ENCODE measurements at regions not wholly inside any gene's neighbourhood (a gene's known extent, or its start where the extent isn't known, plus 50 kb on each side); places are given as distances from the start of the nearest gene placed in this dataset.
"Not testable (repeated sequence)": the region's sequence is repeated elsewhere in the genome, so short reads cannot be mapped to it uniquely, and the experiment has no call there.

DNA sequence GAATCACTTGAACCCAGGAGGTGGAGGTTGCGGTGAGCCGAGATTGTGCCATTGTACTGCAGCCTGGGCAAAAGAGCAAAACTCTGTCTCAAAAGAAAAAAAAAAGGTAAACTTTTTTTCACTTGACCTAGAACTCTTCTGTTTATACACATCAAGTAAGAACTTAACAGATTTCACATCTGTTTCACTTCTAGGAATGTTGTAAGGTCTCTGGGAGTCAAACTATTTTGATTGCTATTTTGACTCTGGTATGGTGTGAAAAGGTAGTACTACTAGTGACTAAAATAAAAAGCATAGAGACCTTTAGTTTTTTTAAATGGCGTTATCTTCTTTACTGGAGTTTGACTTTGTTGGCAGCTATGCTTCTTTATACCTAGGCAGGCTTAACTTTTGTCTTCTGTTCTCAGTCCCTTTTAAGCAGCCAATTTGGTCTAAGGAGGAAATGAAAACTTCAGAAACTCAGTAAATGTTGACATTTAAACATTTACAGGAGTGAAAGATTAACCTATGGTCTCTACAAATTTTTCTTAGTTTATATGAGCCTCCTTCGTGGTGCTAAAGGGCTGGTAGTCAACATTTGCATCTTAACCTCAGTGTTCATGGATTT, 84.7 kb downstream of the METTL2B start:
- Histone ChIP-seq H3K27ac (peak overlapping the region in 2 of 4 donors; percentile 18 to 27), H3K4me1 (peaks cover 7 to 12% of the 10 kb centered on the region in 2 donors)
- intact Hi-C loops (cut with DNase I; ENCODE audit: low total_unique reads); H3K36me3 ChIP-seq; H3K9me3 ChIP-seq; H3K4me3 ChIP-seq; ATAC-seq; in situ Hi-C loops (cut with MboI; ENCODE audit: low sequenced_read_pairs in 4 of 4); H3K27me3 ChIP-seq; DNase-seq: not testable (repeated sequence)

DNA sequence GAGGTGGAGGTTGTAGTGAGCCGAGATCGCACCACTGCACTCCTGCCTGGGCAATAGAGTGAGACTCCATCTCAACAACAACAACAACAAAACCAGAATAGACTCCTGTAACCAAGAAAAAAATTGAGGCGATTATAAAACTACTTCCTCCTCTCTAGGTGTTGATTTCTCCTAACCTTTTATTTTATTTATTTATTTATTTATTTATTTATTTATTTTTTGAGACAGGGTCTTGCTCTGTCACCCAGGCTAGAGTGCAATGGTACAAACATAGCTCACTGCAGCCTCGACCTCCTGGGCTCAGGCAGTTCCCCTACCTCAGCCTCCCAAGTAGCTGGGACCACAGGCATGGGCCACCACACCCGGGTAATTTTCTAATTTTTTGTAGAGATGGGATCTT, 86.2 kb downstream of the METTL2B start:
- H3K27ac ChIP-seq; H3K27me3 ChIP-seq; H3K36me3 ChIP-seq; H3K4me3 ChIP-seq; DNase-seq; ATAC-seq; H3K9me3 ChIP-seq; intact Hi-C loops (cut with DNase I; ENCODE audit: low total_unique reads); in situ Hi-C loops (cut with MboI; ENCODE audit: low sequenced_read_pairs in 4 of 4): not testable (repeated sequence)
- H3K4me1 ChIP-seq: peaks cover 7 to 12% of the 10 kb centered on the region in 2 donors

DNA sequence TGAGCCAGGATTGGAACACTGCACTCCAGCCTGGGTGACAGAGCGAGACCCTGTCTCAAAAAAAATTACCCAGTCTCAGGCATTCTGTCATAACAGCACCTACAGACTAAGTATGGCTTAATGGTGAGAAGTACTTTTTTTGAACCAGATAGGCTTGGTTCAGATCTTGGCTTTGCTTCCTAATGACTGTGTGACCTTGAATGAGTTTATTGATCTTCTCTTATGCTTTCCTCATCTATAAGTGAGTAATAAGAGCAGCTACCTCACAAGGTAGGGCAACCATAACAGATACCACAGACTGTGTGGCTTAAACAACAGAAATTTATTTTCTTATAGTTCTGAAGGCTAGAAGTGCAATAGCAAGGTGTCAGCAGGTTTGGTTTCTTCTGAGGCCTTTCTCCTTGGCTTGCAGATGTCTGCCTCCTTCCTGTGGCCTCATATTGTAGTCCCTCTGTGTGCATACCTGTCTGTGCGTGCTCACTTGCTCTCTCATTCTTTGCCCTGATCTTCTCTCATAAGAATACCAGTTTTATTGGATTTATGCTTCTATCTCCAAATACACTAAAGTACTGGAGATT, 87.7 kb downstream of the METTL2B start:
- in situ Hi-C loops (cut with MboI; ENCODE audit: low sequenced_read_pairs in 4 of 4); DNase-seq; H3K27ac ChIP-seq; intact Hi-C loops (cut with DNase I; ENCODE audit: low total_unique reads); H3K36me3 ChIP-seq; ATAC-seq; H3K4me3 ChIP-seq; H3K27me3 ChIP-seq; H3K9me3 ChIP-seq: not testable (repeated sequence)
- peaks cover 7 to 12% of the 10 kb centered on the region in 2 donors for H3K4me1 ChIP-seq

DNA sequence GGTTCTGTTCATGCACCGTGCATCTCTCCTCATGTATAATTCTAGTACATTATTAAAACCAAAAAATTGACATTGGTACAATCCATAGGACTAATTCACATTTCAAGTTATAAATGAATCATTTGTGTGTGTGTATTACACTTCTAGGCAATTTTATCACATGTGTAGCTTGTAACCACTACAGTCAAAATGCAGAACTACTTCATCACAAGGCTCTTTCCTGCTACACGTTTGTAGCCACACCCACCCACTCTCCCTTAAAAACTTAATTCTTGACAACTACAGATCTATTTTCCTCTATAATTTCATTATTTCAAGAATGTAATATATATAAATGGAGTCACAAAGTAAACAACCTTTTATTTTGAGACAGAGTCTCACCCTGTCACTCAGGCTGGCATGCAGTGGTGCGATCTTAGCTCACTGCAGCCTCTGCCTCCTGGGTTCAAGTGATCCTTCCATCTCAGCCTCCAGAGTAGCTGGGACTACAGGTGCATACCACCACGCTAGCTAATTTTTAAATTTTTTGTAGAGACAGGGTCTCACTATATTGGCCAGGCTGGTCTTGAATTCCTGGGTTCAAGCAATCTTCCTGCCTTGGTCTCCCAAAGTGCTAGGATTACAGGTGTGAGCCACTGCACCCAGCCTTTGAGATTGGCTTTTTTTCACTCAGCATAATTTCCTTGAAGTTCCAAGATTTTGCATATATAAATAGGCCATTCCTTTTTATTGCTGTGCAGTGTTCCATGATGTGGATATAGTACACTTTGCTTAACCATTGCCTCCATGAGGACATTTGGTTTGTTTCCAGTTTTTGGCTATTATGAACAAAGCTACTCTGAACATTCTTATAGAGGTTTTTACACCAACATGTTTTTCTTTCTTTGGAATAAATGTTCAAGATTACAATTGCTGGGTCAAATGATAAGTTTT, 88.7 kb downstream of the METTL2B start:
- in situ Hi-C loops (cut with MboI; ENCODE audit: low sequenced_read_pairs in 4 of 4); H3K36me3 ChIP-seq; H3K27me3 ChIP-seq; ATAC-seq; H3K27ac ChIP-seq; intact Hi-C loops (cut with DNase I; ENCODE audit: low total_unique reads); H3K9me3 ChIP-seq; H3K4me1 ChIP-seq; H3K4me3 ChIP-seq; DNase-seq: not testable (repeated sequence)

DNA sequence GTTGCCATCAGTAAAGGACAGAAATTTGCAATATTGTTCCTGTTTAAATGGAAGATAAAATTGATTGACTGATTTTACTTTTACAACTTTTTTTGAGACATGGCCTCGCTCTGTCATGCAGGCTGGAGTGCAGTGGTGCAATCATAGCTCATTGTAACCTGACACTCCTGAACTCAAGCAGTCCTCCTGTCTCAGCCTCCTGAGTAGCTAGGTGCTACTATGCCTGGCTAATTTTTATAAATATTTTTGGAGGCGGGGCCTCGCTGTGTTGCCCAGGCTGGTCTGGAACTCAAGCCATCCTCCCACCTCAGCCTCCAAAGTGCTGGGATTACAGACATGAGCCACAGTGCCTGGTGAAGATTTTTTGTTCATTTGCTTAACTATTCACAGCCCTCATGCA, 96.8 kb upstream of the GARIN1A start:
- DNase-seq; H3K9me3 ChIP-seq; intact Hi-C loops (cut with DNase I; ENCODE audit: low total_unique reads); H3K27me3 ChIP-seq; ATAC-seq; H3K4me3 ChIP-seq; H3K27ac ChIP-seq; in situ Hi-C loops (cut with MboI; ENCODE audit: low sequenced_read_pairs in 4 of 4): not testable (repeated sequence)
- H3K36me3 ChIP-seq: peaks cover 0 to 11% of the 10 kb centered on the region in 2 donors
- H3K4me1 ChIP-seq: peaks cover 0 to 15% of the 10 kb centered on the region in 2 donors

DNA sequence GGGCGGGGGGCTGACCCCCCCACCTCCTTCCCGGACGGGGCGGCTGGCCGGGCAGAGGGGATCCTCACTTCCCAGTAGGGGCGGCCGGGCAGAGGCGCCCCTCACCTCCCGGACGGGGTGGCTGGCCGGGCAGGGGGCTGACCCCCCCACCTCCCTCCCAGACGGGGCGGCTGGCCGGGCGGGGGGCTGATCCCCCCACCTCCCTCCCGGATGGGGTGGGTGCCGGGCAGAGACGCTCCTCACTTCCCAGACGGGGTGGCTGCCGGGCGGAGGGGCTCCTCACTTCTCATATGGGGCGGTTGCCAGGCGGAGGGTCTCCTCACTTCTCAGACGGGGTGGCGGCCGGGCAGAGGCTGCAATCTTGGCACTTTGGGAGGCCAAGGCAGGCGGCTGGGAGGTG, 95.1 kb upstream of the GARIN1A start:
- ATAC-seq; H3K9me3 ChIP-seq; intact Hi-C loops (cut with DNase I; ENCODE audit: low total_unique reads); H3K4me1 ChIP-seq; in situ Hi-C loops (cut with MboI; ENCODE audit: low sequenced_read_pairs in 4 of 4); H3K27me3 ChIP-seq; DNase-seq; H3K27ac ChIP-seq; H3K4me3 ChIP-seq: not testable (repeated sequence)
- H3K36me3 ChIP-seq: peaks cover 0 to 15% of the 10 kb centered on the region in 2 donors

DNA sequence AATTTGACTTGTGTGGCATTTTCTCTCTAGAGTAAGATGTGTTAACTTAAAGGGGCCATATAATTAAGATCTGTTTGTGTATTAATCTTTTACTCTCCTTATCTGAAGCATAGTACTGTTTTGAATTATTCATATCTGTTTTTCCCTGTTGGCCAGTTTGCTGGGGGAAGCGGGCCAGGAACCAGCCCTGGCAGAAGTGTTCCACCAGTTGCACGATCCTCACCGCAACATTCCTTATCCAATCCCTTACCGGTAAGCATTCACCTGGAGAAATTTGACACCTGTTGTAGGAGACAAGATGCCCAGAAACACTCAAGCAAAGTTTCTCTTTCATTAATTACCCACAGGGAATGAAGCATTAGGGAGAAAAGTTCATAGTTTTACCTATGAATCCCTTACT, 92.2 kb upstream of the GARIN1A start:
- ATAC-seq; H3K4me1 ChIP-seq; H3K4me3 ChIP-seq; H3K9me3 ChIP-seq; in situ Hi-C loops (cut with MboI; ENCODE audit: low sequenced_read_pairs in 4 of 4); H3K27me3 ChIP-seq; H3K27ac ChIP-seq; intact Hi-C loops (cut with DNase I; ENCODE audit: low total_unique reads); DNase-seq: not testable (repeated sequence)
- peaks cover 0 to 15% of the 10 kb centered on the region in 2 donors for H3K36me3 ChIP-seq

DNA sequence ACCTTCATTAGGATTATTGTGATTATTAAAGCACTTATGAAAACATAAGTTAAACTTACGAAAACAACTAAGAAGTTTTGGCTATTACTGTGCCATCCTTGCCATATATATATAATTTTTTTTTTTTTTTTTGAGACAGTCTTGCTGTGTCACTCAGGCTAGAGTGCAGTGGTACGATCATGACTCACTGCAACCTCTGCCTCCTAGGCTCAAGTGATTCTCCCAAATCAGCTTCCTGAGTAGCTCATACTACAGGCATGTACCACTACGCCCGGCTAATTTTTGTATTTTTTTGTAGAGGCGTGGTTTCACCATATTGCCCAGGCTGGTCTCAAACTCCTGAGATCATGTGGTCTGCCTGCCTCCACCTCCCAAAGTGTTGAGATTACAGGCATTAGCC, 91.0 kb upstream of the GARIN1A start:
- H3K9me3 ChIP-seq; ATAC-seq; H3K4me3 ChIP-seq; intact Hi-C loops (cut with DNase I; ENCODE audit: low total_unique reads); in situ Hi-C loops (cut with MboI; ENCODE audit: low sequenced_read_pairs in 4 of 4); DNase-seq; H3K27me3 ChIP-seq; H3K4me1 ChIP-seq: not testable (repeated sequence)
- Histone ChIP-seq H3K36me3 (peaks cover 0 to 16% of the 10 kb centered on the region in 2 donors), H3K27ac (peak overlapping the region in 2 of 4 donors; percentile 25 to 34)

DNA sequence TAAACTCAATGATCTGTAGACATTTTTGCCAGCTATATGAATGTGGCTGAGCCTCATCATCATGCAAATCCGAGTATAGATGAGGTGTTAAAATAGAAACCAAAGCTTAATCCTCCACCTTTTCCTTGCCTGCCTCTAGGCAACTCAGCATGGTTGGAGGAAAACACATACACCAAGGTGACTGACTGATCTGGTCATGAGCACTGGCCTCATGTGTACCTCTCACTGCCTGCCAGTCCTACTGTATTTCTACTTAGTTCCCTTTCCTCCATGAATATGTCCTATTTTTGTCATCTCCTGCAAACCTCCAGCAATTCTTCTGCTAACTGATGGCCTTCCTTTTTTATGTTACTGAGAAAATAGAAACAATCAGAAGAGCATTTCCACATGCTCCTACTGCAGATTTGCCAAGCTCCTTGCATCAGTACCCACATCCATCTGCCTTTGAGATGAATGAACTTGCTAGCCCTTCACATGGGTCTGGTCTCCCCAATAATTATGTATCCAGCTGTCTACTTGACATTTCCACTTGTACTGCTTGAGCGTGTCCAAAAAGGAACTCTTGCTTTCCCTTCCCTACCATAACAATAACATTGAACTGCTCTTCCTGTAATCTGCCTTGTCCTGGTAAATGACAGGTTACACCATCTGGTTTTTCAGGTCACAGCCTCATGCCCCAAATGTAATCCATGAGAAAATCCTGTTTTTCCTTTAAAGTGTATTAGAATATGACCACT, 90.1 kb upstream of the GARIN1A start:
- H3K27ac ChIP-seq: peak overlapping the region in 1 of 4 donors; percentile 25
- H3K9me3 ChIP-seq; H3K4me1 ChIP-seq; intact Hi-C loops (cut with DNase I; ENCODE audit: low total_unique reads); H3K4me3 ChIP-seq; DNase-seq; in situ Hi-C loops (cut with MboI; ENCODE audit: low sequenced_read_pairs in 4 of 4); H3K27me3 ChIP-seq; ATAC-seq: not testable (repeated sequence)
- peaks cover 0 to 16% of the 10 kb centered on the region in 2 donors for H3K36me3 ChIP-seq

DNA sequence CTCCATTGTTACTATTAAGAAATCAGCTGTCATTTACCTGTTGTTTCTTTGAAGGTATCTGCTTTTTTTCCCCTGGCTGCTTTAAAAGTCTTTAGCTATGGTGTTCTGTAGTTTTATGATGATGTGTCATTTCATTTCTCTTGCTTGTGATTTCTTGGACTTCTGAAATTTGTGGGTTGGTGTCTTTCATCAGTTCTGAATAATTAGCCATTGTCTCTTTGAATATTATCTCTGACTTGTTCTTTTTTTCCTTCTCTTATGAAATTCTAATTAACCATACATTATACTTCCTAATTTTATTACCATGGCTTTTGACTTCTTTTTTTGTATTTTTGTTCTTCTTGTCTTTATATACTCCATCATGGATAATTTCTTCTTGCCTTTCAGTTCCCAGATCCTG, 85.4 kb upstream of the GARIN1A start:
- H3K36me3 ChIP-seq; ATAC-seq; in situ Hi-C loops (cut with MboI; ENCODE audit: low sequenced_read_pairs in 4 of 4): not testable (repeated sequence)

More for the DNA sequence above, 85.4 kb upstream of the GARIN1A start:
- H3K27ac ChIP-seq; H3K27me3 ChIP-seq; DNase-seq; H3K9me3 ChIP-seq; intact Hi-C loops (cut with DNase I; ENCODE audit: low total_unique reads); H3K4me1 ChIP-seq; H3K4me3 ChIP-seq: not testable (repeated sequence)

Measured in gastrocnemius medialis (tissue), 4 donors.